Panc1 (cell line): ENCODE measurements at regions not wholly inside any gene's neighbourhood (a gene's known extent, or its start where the extent isn't known, plus 50 kb on each side); places are given as distances from the start of the nearest gene placed in this dataset.

Experiments used
- CTCF ChIP-seq: fragments of 450-650 bp; IDR thresholded peaks from 2 replicates; pipeline ENCODE4 v1.5.1; 2017; ENCODE audit warnings: mild to moderate bottlenecking
- POLR2AphosphoS5 ChIP-seq: IDR thresholded peaks from 2 replicates; pipeline ENCODE4 v1.6.1; 2012; ENCODE audit warnings: mild to moderate bottlenecking, low read depth, low read length, moderate library complexity
- SIN3A ChIP-seq: IDR thresholded peaks from 2 replicates; pipeline ENCODE4 v1.6.1; 2012; ENCODE audit warnings: low read depth, mild to moderate bottlenecking, low read length, moderate library complexity, borderline replicate concordance; ENCODE audit not compliant: insufficient read depth
- TCF7L2 ChIP-seq: IDR thresholded peaks from 2 replicates; pipeline ENCODE4 v1.6.1; 2011; ENCODE audit warnings: mild to moderate bottlenecking, low read depth, low read length, inconsistent platforms

- TF ChIP-seq CTCF, result no peak
- no peak for TF ChIP-seq TCF7L2
- no peak for TF ChIP-seq POLR2AphosphoS5
- no peak for TF ChIP-seq SIN3A
These were observed 58.4 kb downstream of the ZNF22 start for GRCh38 chr10:45058992-45059561.
